ENCODE measurements at regions not wholly inside any gene's neighbourhood (a gene's known extent, or its start where the extent isn't known, plus 50 kb on each side); places are given as distances from the start of the nearest gene placed in this dataset.
A peak's percentile ranks its signal among the peaks of the same experiment; 100 is the strongest.

DNA sequence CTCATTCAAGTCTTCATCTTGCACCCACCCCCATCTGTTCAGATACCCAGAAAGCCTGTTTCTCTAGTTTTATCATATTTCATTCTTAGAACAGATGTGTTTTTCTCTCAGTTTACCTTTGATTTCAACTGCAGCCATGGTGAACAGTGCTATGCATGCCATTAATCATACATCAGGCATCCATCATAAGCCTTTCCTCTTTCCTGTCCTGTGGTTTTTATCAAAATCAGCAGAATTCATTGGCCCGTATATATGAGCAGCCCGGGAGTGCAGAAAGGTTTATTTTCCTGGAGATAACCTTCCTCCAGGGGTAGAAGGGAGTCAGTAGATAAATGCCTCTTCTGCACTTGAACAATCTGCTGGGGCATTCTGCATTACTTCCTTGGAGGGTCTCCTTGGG, 65.7 kb downstream of the IL21 start:
- Mint-ChIP-seq H3K4me3 (no peak overlapping the region), H3K27ac (no peak overlapping the region), H3K36me3 (ENCODE audit: low read depth) (no peaks in the 10 kb centered on the region), H3K4me1 (no peaks in the 10 kb centered on the region), H3K27me3 (no peaks in the 10 kb centered on the region)
- DNase-seq (no peak), ATAC-seq (no peak)
- no peaks in the 10 kb centered on the region for H3K9me3 ChIP-seq (ENCODE audit: control insufficient read depth, low read length, poor library complexity, severe bottlenecking)

GRCh38 chr4:122553432-122553831, 67.4 kb downstream of the IL21 start:
- no peak overlapping the region for H3K4me3 Mint-ChIP-seq
- ATAC-seq = no peak
- H3K4me1 Mint-ChIP-seq = no peaks in the 10 kb centered on the region
- no peak overlapping the region for H3K27ac Mint-ChIP-seq
- no peaks in the 10 kb centered on the region for H3K27me3 Mint-ChIP-seq
- no peak for DNase-seq
- H3K36me3 Mint-ChIP-seq (ENCODE audit: low read depth) = no peaks in the 10 kb centered on the region
- H3K9me3 ChIP-seq (ENCODE audit: control insufficient read depth, low read length, poor library complexity, severe bottlenecking) = no peaks in the 10 kb centered on the region

DNA sequence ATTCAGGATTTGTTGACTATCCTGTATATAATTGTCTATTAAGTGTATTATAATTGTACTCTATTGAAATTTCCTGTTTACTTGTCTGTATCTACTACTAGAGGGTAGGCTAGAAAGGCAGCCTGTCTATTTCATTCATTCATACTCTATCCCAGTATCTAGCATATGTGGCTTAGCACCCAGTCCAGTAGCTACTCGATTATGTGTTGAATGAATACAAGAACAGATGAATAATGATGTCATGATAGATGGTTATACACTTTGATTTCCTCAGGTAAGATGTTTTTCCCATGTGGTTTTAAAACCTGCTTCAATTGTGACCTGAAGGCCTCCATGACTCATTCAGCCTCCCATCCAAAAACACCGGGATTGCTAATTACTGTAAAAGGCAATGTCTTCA, 68.0 kb downstream of the IL21 start:
- Mint-ChIP-seq H3K4me3 (no peak overlapping the region), H3K4me1 (no peaks in the 10 kb centered on the region), H3K36me3 (ENCODE audit: low read depth) (no peaks in the 10 kb centered on the region), H3K27me3 (no peaks in the 10 kb centered on the region), H3K27ac (no peak overlapping the region)
- ATAC-seq (no peak), DNase-seq (no peak)
- H3K9me3 ChIP-seq (ENCODE audit: control insufficient read depth, low read length, poor library complexity, severe bottlenecking) = no peaks in the 10 kb centered on the region

DNA sequence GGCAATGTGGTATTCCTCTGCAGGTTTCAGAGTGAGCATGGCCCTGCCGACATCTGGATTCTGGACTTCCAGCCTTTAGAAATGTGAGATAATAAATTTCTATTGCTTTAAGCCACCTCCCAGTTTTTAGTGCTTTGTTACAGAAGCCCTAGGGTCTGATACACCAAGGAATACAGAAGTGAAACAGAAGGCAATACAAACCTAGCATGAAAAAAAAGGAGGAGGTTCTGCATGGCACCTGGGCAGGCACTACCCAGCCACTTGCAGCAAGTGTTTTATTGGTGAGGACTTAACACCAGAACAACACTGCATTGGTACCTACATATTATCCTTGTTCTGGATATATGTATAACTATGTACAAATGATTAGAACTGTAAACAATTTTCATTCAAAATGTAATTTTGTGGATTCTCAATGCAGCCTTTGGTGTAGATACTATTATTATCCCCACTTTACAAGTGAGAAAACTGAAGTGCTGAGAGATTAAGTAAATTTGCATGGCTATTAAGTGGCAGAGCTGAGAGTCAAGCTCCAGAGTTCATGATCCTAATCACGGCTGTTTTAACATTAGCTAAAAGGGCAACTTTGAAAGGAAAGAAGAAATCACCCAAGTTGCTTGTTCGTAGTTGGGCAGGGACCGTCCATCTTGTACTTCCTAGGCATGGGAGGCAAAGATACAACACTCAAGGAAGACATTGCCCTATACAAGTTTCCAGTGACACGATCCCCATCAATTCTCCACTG, 71.8 kb downstream of the IL21 start:
- no peak for ATAC-seq
- no peak for DNase-seq
- no peak overlapping the region for H3K4me3 Mint-ChIP-seq
- no peaks in the 10 kb centered on the region for H3K36me3 Mint-ChIP-seq (ENCODE audit: low read depth)
- no peaks in the 10 kb centered on the region for H3K27me3 Mint-ChIP-seq
- H3K4me1 Mint-ChIP-seq = peaks cover 1% of the 10 kb centered on the region
- H3K27ac Mint-ChIP-seq = no peak overlapping the region
- no peaks in the 10 kb centered on the region for H3K9me3 ChIP-seq (ENCODE audit: control insufficient read depth, low read length, poor library complexity, severe bottlenecking)

- no peaks in the 10 kb centered on the region for H3K9me3 ChIP-seq (ENCODE audit: control insufficient read depth, low read length, poor library complexity, severe bottlenecking)
- H3K36me3 Mint-ChIP-seq (ENCODE audit: low read depth) = no peaks in the 10 kb centered on the region
- ATAC-seq = no peak
- no peak for DNase-seq
- H3K4me1 Mint-ChIP-seq = peaks cover 3% of the 10 kb centered on the region
- H3K27me3 Mint-ChIP-seq = no peaks in the 10 kb centered on the region
- H3K27ac Mint-ChIP-seq = no peak overlapping the region
- no peak overlapping the region for H3K4me3 Mint-ChIP-seq
Observed at GRCh38 chr4:122548452-122548851, 72.4 kb downstream of the IL21 start.

- no peaks in the 10 kb centered on the region for H3K9me3 ChIP-seq (ENCODE audit: control insufficient read depth, low read length, poor library complexity, severe bottlenecking)
- Mint-ChIP-seq H3K4me3 (no peak overlapping the region), H3K27ac (peak overlapping the region; percentile 91), H3K36me3 (ENCODE audit: low read depth) (no peaks in the 10 kb centered on the region), H3K4me1 (peaks cover 28% of the 10 kb centered on the region), H3K27me3 (no peaks in the 10 kb centered on the region)
- ATAC-seq (no peak), DNase-seq (no peak)
Observed at GRCh38 chr4:122542411-122543236, 78.2 kb downstream of the IL21 start.

DNA sequence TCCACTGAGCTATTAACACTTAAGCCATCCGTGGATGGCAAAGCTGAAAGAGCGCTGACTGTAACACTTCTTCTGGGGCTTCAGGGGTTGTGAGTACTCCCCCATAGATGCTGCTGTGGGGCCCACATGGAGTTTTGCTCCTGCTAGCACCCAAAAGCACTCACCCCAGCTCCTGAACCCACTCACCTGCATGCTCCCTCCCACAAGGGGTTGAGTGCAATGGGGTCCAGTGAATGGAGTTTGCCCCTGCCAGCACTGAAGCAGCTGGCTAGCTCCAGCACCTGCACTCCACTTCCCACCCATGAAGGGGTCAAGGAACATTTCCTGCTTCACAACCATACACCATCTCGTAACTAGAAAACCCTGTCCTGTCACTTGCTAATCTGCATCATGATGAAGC, 78.9 kb downstream of the IL21 start:
- Mint-ChIP-seq H3K4me3 (no peak overlapping the region), H3K27ac (peak overlapping the region; percentile 91)

DNA sequence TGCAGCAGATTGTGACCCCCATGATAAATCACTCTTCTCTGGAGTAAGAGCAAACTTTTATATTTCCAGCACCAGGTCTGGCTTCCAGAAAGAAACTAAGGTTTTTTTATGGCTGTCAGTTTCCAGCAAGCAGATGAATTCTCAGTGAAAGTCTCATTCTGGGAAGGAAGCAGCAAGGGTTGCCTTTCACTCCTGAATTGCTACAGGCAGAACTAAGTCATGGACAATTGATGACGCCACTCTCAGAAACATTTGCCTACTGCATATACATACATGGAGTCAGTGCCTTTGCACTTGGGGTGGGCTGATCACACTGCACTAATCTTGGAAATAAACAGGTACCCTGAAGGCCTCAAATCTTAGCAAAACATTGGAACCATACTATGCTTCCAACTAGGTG, 80.0 kb downstream of the IL21 start:
- Mint-ChIP-seq H3K4me1 (peaks cover 28% of the 10 kb centered on the region), H3K36me3 (ENCODE audit: low read depth) (no peaks in the 10 kb centered on the region), H3K4me3 (no peak overlapping the region), H3K27ac (peak overlapping the region; percentile 81), H3K27me3 (no peaks in the 10 kb centered on the region)
- ATAC-seq = no peak
- H3K9me3 ChIP-seq (ENCODE audit: control insufficient read depth, low read length, poor library complexity, severe bottlenecking) = no peaks in the 10 kb centered on the region
- no peak for DNase-seq

More for the DNA sequence above, 78.9 kb downstream of the IL21 start:
- no peaks in the 10 kb centered on the region for H3K36me3 Mint-ChIP-seq (ENCODE audit: low read depth)
- no peaks in the 10 kb centered on the region for H3K27me3 Mint-ChIP-seq
- peaks cover 28% of the 10 kb centered on the region for H3K4me1 Mint-ChIP-seq
- DNase-seq (no peak), ATAC-seq (no peak)
- H3K9me3 ChIP-seq (ENCODE audit: control insufficient read depth, low read length, poor library complexity, severe bottlenecking) = no peaks in the 10 kb centered on the region

DNA sequence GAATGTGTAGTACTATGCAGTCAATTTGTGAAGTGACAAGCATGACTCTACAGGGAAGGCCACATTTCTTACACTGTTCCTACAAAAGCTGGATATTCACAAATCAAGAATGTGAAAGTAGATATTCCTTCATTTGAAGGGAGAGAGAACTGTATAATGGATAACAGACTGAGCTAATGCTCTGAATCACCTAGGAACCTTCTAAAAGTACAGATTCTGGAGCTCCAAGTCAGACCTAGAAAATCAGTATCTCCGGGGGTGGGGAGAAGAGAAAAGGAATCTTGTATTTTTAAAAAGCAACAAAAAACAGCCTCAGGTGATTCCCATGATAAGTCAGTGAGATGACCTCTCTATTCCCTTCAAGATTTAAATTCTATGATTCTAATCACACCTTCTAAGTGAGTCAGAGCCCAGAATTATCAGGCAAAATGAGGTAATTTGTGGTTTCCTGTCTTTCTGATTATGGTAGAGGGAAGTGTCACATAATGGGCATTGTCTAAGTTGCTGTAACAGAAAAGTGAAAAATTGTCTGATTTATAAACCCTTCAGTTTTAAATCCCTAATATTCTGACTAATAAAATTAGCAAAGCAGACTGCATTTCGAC, 80.9 kb downstream of the IL21 start:
- peak; percentile 91 for ATAC-seq

GRCh38 chr4:122537388-122538135, 81.0 kb upstream of the IL2 start:
- peaks cover 20% of the 10 kb centered on the region for H3K4me1 Mint-ChIP-seq
- no peak for ATAC-seq
- no peak overlapping the region for H3K27ac Mint-ChIP-seq

More for the DNA sequence above, 80.9 kb downstream of the IL21 start:
- no peak for DNase-seq
- H3K9me3 ChIP-seq (ENCODE audit: control insufficient read depth, low read length, poor library complexity, severe bottlenecking) = no peaks in the 10 kb centered on the region
- peaks cover 28% of the 10 kb centered on the region for H3K4me1 Mint-ChIP-seq
- peak overlapping the region; percentile 81 for H3K27ac Mint-ChIP-seq
- H3K4me3 Mint-ChIP-seq = no peak overlapping the region
- no peaks in the 10 kb centered on the region for H3K36me3 Mint-ChIP-seq (ENCODE audit: low read depth)
- no peaks in the 10 kb centered on the region for H3K27me3 Mint-ChIP-seq

GRCh38 chr4:122536001-122536400, 79.5 kb upstream of the IL2 start:
- no peaks in the 10 kb centered on the region for H3K9me3 ChIP-seq (ENCODE audit: control insufficient read depth, low read length, poor library complexity, severe bottlenecking)
- Mint-ChIP-seq H3K27ac (no peak overlapping the region), H3K4me3 (no peak overlapping the region), H3K36me3 (ENCODE audit: low read depth) (no peaks in the 10 kb centered on the region), H3K4me1 (peaks cover 15% of the 10 kb centered on the region), H3K27me3 (no peaks in the 10 kb centered on the region)
- DNase-seq = no peak
- no peak for ATAC-seq

More at GRCh38 chr4:122537388-122538135, 81.0 kb upstream of the IL2 start:
- DNase-seq = no peak
- Mint-ChIP-seq H3K36me3 (ENCODE audit: low read depth) (no peaks in the 10 kb centered on the region), H3K4me3 (no peak overlapping the region), H3K27me3 (no peaks in the 10 kb centered on the region)
- H3K9me3 ChIP-seq (ENCODE audit: control insufficient read depth, low read length, poor library complexity, severe bottlenecking) = no peaks in the 10 kb centered on the region

DNA sequence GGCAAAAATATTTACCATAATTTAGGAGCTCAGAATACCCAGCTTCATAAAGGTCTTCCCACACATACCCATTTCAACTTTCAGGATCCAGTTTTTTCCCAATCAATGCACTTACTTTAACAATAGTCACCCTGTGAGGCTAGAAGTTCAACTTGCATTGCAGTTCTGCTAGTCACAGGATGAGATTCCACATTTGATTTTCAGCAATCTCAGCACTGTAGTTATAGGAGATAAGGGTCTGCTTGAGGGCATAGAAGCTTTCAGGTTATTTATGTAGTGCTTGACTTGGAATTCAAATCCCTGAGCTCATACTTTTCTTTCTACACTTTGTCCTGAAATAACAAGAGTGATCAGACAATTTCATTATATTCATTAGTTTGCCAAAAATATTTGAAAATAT, 78.3 kb upstream of the IL2 start:
- H3K4me1 Mint-ChIP-seq = peaks cover 7% of the 10 kb centered on the region
- no peaks in the 10 kb centered on the region for H3K9me3 ChIP-seq (ENCODE audit: control insufficient read depth, low read length, poor library complexity, severe bottlenecking)

DNA sequence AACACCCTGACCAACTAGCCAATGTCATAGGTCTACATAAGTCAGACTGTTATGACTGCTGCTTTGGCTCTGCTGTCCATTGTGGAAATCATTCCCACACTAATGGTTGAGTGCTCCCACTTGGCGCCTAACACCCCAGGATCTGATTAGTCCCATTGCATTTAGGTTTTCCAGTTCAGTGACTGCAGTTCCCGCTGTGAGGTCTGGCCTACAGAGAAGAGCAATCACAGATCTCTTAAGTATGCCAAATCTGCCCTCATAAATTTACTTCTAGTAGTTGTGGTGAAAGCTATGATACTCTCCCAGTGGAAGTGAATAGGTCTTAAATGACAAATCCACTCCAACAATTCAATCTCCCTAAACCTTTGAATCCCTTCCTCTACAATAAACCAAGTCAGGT, 77.3 kb upstream of the IL2 start:
- no peaks in the 10 kb centered on the region for H3K9me3 ChIP-seq (ENCODE audit: control insufficient read depth, low read length, poor library complexity, severe bottlenecking)
- no peak overlapping the region for H3K4me3 Mint-ChIP-seq
- no peaks in the 10 kb centered on the region for H3K27me3 Mint-ChIP-seq
- peaks cover 2% of the 10 kb centered on the region for H3K4me1 Mint-ChIP-seq
- ATAC-seq (no peak), DNase-seq (no peak)
- no peak overlapping the region for H3K27ac Mint-ChIP-seq
- no peaks in the 10 kb centered on the region for H3K36me3 Mint-ChIP-seq (ENCODE audit: low read depth)

More for the DNA sequence above, 78.3 kb upstream of the IL2 start:
- Mint-ChIP-seq H3K4me3 (no peak overlapping the region), H3K27me3 (no peaks in the 10 kb centered on the region), H3K27ac (no peak overlapping the region), H3K36me3 (ENCODE audit: low read depth) (no peaks in the 10 kb centered on the region)
- no peak for DNase-seq
- ATAC-seq = no peak
